HG03175 (cell line): ENCODE measurements at regions not wholly inside any gene's neighbourhood (a gene's known extent, or its start where the extent isn't known, plus 50 kb on each side); places are given as distances from the start of the nearest gene placed in this dataset.

Source experiments
- ATAC-seq: cut with Tn5 transposase; IDR thresholded peaks from one replicate; pipeline ENCODE4 v1.9.1; 2021; ENCODE audit warnings: mild to moderate bottlenecking, moderate library complexity; ENCODE audit not compliant: unreplicated experiment

DNA sequence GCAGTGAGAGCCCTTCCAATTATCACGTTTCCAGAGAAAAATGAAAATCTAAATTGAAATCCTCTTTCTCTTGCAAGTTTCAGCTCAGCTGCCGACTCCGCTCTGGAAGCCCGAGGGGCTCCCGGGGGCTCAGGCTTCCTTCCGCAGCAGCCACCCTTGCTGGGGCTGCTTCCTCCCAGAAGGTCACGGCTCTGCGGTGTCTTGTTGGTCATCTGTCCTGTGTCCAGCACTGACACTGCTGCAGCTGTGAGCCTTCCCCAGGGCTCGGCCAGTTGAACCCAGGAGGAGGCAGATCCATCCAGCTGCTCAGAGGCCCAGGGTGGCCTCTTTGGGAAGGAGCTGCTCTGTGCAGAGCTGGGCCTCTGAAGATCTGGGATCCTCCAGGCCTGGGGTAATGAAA, 1337.2 kb downstream of the TBC1D22A start:
- ATAC-seq: no peak

DNA sequence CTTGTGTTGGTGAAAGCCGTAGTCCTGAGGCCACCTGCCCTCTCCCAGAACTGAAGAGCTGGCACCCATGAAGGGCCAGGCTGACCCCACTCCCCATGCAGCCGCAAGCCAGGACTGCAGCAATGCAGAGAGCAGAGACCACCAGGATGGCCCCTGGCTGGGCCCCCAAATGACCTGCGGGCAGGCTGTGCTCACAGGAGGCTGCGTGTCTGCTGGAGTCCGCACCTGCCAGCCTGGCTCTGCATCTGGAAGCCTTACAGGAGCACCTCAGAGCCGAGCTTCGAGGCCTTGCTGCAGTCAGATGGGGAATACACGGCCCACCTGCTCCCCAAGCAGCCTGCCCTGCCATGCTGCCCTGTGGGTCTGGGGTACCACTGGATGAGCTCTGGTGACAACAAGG, 1336.8 kb downstream of the TBC1D22A start:
- no peak for ATAC-seq

DNA sequence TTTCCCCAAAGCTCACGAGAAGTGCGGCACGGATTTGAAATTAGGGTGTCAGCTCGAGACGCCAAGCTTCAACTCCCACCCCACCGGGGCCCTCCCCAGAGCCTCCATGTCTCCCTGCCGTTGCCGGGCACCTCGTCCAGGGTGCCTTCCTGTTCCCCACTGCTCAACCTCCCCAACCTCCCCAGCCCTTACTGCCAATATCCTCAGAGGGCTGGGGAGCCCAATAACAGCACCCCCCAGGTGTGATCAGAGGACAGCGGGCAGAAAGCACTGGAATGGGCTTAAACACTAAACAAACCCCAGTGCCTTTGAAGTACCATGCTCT, 1336.4 kb downstream of the TBC1D22A start:
- ATAC-seq: no peak

DNA sequence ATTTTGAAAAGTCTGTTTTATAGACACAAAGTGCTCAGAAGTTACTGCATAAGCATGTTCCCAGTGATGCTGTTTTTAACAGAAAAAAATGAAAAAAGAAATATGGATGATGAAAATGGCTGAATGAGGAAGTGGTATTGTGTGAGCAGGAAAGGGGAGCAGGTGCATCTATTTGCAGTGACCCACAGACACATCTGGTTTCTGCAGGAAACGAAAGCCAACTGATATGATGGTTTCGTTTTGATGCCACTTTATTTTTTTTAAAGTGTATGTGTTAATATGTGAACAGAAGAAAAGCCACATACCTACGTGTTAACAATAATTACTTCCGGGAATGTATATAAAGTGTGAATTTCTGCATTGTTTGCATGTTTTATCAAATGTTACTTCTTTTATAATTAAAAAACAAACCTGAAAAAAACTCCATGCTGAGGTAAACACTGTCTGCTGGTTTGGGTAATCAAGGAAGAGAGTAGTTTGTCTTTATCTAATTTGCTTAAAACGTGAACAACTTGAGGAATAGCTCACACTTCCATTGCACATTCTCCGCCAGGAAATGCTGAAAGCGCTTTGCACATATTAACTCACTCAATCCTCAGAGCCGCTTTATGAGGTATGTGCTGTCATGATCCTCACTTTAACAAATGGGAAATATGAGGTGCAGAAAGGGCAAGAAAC, 1335.9 kb downstream of the TBC1D22A start:
- ATAC-seq: peak; percentile 88

DNA sequence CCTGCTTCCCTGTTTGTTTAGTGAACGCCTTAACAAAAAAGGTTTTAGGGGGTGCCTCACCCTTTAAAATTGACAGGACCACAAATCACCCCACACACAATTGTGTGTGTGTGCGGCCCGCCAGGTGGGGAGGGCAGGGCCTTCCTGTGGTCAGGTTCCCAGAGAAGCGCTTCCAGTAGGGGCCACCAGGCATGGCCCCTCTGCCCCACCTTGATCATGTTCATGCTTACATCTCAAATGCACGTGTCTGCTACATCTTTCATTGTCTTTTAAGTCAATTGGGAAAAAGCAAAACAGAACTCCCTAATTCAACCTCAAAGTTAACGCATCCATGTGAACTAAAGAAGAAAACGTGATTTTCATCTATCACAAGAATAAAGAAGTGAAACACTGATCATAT, 1335.3 kb downstream of the TBC1D22A start:
- ATAC-seq: no peak

DNA sequence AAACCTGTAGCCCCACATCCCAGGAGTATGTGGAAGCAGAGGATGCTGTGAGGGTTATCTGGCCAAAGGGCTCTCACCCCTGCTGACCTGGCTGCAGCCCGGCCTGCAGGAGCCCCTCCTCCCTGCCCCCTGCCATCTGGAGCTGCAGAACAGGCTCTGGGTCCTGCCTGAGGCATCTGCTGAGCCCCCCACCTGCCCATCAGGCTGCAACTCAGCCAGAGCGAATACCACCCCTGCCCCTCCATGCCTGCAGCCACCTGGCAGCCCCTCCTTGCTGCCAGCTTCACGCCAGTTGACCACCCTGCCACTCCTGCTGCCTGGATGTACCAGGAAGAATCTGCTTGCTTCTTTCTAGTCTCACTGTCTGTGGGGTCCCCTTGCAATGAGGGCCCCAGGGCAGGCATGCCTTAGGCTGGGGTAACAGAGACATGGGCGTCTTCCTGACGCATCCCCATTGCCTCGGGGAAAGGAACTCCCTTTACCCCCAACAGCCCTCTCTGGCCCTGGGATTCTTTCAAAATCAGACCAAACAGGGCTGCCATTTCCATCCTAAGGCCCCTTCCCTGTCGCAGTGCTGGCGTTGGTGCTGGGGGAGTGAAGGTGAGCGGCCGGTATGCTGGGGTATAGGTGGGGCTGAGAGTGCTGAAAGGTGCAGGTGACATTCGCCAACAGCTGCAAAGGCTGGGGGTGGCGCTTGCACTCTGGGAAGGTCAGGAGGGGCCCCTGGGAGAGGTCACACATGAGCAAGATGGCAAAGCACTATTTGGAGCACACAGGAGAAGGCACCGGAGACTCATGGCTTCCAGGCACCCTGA, 1334.6 kb downstream of the TBC1D22A start:
- ATAC-seq: no peak

DNA sequence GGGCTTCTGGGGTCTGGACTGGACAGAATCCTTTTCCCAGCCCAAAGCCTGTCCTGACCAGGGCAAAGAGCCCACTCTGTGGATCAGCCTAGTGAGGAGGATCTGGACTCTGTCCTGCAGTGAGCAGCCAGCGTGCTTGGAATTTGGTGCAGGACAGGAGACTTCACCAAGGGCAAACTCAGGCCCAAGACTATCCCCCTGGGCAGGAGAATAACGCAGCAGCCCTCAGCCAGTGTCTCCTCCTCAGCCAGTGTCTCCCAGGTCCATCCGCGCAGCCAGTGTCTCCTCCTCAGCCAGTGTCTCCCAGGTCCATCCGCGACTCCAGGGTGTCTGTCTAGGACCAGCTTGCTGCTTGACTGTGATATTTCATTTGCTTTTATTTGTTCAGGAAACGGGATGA, 1334.0 kb downstream of the TBC1D22A start:
- no peak for ATAC-seq

DNA sequence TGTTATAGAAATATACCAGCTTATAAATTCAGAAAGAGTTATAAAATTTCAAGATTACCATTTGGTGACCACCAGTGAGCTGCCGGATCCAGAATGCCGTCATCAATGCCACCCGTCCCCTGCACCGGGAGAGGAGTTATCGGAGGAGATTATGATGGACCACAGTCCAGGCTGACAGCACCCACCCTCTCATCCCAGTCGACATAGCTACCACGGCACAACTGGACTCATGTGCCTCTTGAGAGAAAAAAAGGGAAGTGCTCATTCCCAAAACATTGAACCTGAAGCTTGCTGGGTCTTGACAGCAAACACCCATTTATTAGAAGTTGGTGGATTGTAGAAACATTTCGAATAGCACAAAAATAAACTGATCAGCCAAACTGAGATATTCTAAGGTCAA, 1331.5 kb downstream of the TBC1D22A start:
- no peak for ATAC-seq

DNA sequence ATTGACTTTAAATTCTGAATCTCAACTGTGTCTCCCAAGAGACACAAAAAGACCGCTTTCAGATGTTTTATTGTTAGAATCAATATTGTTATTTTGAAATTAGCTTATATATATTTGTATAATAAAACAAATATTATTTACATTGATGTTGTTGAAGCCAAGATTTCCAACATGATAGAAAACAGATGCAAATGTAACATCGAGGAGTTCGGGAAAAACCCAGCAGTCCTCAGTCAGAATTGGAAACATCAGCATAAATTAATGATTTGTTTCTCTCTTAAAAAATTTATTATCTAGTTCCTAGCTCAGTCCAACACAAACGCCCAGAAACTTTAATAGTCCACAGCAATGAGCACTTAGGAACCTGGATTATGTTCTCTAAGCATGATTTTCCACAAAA, 1330.4 kb downstream of the TBC1D22A start:
- ATAC-seq: no peak

DNA sequence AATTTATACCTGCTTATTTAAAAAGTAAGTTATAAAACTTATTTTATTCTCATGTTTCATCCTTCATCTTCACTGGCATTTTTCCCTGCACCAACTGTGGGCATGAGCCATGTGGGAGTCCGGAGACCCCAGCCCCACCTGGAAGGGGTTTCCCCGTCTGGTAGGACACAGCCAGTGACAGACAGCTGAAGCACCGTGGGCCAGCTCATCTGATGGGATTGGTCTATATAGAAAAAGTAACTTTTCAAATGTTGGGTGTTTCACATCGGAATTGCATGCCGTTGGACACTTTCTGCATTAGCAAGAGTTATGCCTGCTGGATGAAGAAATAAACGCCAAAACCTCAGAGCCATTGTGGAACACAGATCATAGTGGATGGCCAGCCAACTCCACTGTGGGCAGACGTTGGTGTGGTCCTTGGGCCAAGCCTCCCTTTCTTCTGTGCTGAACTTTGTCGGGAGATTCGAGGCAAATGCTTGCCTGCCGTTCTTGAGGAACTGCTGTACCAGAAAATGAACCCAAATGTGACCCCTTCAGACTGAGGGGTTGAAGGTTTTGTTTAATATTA, 1329.3 kb downstream of the TBC1D22A start:
- ATAC-seq: no peak

DNA sequence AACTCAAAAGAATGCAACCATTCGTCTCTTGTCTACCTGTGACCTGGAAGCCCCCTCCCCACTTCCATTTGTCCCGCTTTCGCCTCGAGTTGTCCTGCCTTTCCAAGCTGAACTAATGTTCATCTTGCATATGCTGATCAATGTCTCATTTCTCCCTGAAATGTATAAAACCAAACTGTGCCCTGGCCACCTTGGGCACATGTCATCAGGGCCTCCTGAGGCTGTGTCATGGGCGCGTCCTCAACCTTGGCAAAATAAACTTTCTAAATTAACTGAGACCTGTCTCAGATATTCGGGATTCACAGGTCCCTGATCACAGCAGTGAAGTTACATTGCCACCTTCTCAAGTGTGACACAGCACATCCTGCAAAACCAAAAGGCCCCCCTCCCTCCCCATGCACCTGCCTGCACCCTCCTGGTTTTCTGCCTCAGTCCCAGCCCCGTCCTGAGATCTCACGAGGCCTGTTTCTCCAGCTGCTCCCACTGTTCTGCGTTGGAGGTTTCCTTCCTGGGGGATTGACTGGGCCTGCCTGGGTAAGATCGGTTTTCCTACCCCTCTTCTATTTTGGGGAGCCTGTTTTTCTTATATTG, 1328.7 kb downstream of the TBC1D22A start:
- ATAC-seq: no peak

DNA sequence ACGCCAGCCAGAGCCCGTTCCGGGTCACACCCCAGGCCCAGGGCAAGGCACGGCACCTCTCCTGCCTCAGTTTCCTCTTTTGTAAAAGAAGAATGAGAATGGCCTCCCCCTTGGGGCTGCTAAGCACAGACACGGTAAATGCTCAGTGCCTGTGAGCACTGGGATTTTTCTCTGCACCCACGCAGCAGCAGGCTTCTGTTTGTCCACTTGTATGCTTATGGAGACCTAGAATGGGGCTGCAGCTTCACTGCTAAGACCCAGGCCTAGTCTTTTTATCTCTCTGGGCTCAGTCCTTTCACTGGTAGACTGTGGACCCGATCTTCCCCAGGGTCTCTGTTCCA, 1327.9 kb downstream of the TBC1D22A start:
- no peak for ATAC-seq

DNA sequence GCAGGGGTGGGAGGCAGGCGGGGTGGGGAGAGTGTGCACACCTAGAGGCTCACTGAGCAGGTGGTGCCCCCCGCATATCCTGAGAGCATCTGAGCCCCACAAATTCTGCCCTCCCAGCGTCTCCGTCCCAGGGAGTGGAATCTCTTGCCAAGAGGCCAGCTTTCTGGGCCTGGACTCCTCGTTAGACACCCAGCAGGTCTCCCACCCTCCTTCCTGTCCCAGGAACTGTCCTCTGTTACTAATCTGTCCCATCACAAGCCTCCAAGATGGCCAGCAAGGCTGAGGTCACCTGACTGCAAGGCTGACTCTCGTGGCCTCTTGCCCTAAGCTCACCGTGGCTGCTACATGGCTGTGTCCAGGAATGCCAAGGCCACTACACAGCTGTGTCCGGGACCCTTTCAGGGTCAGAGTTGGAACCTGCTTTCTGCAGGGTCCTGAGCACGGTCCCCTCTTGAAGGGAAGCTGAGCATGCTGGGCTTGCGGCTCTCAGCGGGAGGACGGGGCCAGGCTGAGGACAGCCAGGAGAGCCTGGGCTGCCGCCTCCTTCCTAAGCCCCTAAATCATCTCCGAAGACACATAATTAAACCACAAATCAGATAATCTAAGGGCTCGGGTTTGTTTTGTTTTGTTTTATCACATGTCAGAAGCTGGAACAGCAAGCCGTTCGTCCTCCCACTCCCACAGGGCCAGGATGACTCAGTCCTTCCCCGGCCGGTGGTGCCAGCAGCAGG, 1327.3 kb downstream of the TBC1D22A start:
- ATAC-seq: no peak

DNA sequence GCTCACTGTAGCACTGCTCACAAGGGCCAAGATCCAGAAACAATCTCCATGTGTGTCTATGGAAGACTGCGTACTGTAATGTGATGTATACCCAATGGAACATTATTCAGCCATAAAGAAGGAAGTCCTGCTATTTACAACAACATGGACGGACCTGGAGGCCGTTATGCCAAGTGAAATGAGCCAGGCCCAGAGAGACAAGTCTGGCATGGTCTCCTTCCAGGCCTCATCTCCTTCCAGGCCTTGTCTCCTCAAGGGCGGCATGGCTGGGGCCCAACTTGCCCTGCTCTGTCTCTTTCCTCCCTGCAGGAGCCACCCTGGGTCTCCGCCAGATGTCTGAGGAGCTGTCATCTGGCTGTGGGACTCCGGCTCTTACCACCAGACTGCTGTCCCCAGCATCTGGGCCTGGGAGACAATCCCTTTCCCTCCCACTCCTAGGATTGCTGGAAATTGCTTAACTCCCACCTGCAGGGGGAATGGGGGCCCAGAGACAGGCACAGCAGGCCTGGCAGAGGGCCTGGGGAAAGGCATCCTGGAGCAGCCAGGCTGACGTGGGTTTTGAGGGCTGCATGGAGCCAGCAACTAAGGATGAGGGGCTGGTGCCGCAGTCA, 1326.6 kb downstream of the TBC1D22A start:
- no peak for ATAC-seq

DNA sequence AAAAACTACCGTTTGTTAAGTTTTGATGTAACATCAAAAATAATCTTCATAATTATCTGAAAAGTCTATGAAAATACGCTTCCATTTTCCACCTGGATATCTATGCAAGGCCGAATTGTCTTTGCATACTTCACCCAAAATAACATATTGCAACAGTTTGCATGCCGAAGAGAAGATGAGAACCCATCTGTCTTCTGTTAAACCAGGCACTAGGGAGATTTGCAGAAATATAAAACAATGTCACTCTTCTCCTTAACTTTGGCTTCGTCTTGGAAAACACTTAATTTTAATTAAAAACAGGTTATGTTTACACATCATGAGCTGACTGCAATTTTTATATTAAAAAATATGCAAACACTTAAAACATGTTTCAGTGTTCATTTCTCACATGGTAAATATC, 1325.8 kb downstream of the TBC1D22A start:
- no peak for ATAC-seq

DNA sequence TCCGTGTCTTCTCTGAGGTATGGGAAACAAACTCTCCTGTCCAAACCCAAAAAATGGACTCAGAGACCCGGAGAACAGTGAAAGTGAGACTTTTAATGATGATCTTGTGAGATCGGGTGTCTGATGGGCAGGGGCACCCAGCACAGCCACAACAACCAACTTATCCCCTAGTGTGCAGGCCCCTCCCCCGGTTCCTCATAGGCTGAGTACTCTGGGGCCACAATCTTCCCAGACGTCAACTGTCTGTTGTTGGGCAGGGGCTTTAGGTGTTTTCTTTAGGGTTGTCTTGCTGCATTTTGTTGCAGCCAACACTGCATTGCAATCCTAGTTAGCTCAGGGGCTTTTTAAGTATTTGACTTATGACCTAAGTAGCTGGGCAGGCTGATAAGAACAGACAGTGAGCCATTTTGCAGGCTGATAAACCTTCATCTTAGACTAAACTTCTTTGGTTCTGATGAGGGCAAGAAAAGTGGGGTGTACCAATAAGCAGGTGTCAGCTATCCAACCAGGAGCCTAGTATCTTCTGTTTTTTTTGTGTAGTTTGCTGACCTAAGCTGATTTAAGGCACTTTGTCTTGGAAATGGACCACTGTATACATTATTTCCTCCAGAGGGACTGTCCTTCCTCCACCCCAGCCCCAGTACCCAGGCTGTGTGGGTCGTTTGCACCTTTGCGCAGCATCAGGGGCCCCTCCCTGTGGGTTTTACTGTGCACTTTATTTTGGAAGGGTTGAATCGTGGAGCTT, 1323.6 kb downstream of the TBC1D22A start:
- no peak for ATAC-seq

DNA sequence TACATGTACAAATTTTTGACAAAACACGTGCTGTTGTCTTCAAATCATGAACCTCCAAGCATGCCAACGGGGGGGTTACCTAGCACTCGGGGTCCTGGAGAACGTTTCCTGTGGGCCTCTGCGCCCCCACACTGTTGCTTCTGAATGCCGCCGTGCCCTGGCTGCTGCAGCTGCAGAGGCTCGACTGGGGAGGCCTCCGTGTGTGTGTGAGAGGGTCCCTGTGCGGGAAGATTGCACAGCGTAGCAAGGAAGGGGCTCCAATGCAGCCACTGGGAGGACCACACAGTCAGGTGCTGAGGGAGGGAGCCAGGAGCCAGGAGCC, 1322.2 kb downstream of the TBC1D22A start:
- ATAC-seq: no peak

DNA sequence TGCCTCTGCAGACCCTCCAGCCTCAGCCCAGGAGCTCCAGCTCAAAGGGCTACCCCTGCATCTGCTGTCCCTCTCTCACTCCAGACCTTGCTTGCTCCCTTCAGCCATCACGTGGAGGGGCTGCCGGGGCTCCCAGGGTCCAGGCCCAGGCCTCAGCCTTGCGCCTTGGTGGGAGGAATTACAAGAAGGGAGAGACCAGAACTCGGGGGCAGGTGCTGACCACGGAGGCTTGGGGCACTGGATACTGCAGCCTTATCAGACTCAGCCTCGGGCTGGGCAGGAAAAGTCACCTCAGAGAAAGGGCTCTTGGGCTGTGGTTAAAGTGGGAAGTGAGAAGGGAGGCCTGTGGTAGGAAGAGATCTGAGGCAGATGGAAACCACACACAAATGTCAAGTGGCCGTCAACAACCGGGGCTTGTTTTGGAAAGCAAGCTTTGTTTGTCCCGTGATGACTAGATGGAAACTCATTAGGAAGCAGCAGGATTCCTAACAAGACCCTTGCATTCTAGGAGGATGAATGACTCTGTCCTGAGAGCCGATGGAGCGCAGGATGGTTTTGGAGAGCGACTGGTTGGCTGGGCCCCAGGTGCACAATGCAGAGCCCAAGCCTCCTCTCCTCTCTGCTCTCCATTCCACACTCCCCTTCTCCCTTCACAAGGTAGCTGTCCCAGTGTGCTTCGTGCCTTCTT, 1321.7 kb downstream of the TBC1D22A start:
- peak; percentile 61 for ATAC-seq

DNA sequence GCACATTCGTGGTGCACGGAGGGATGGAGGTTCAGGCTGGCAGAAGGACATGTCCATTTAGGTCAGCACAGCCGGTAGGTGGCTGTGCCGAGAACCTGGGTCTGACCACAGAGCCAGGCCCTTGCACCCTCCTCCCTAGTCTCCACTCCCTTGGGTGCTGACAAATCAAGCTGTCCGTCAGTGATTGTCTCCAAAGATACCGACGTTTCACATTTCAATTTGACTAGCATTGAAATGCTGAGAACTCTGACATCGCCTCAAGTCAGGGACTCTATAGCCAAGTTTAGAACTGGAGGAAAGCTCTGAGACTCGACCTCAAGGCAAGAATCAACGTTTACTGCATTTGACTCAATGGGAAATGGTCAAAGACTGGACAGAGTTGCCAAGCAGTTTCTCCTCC, 1321.1 kb downstream of the TBC1D22A start:
- peak; percentile 37 for ATAC-seq

DNA sequence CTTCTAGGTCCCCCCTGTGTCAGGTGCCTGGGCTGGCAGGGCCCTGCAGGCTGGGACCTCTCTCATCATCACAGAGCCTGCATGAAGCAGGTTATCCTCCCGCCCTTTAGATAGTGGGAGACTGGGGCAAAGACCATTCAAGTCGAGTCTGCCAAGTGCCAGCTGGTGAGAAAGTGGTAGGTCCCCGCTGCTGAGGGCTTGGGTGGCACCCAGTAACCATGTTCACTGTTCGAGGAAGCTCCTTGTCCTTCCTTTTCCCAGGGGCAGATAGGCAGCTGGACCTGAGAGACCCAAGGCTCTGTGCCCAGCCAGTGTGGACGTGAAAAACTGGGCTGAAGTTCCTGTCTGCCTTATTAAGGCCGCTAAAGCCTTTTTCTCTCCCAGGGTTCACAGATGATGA, 1319.8 kb downstream of the TBC1D22A start:
- no peak for ATAC-seq
